GM19193 (cell line): ENCODE measurements at regions not wholly inside any gene's neighbourhood (a gene's known extent, or its start where the extent isn't known, plus 50 kb on each side); places are given as distances from the start of the nearest gene placed in this dataset.

Experiments used
- POLR2A ChIP-seq: IDR thresholded peaks from 4 replicates; pipeline ENCODE4 v1.6.1; 2011; ENCODE audit not compliant: insufficient read depth, insufficient read length; ENCODE audit errors: extremely low read depth

DNA sequence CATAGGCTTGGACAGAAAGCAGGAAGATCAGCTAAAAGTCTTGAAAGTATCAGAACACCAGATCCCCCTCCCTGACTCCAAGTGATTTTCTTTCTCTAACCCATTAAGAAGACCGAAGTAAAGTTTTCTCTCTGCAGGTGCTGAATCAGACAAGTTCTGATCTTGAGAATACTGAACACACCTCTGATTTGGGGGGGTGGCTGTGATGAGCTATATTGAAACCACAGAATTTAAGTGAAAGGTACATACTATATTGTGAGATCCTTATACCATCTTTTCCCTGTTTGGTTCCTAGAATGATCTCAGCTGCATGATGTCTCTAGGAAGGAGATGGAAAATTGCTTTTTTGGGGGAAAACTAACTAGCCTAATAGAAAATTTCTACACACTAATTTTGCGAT is 196.0 kb downstream of the DIPK2A start:
- no peak for TF ChIP-seq POLR2A

DNA sequence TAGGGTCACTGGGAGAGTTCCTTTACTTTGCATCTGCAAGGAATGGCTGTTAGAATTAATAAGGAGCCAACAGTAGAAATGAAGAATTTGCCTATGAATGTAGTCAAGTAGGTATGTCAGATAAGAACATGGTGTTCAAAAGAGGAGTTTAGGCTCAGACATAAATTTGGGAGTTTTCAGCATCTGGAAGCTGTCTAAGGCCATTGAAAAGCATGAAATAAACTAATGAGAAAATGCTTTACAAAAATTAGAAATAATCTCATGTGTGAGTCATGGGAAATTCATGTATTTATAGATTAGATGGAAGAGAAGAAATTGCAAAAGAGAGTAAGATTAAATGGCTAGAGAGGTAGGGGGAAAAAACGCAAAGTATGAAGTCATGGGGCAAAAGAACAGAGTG is 201.9 kb downstream of the DIPK2A start:
- no peak for TF ChIP-seq POLR2A

DNA sequence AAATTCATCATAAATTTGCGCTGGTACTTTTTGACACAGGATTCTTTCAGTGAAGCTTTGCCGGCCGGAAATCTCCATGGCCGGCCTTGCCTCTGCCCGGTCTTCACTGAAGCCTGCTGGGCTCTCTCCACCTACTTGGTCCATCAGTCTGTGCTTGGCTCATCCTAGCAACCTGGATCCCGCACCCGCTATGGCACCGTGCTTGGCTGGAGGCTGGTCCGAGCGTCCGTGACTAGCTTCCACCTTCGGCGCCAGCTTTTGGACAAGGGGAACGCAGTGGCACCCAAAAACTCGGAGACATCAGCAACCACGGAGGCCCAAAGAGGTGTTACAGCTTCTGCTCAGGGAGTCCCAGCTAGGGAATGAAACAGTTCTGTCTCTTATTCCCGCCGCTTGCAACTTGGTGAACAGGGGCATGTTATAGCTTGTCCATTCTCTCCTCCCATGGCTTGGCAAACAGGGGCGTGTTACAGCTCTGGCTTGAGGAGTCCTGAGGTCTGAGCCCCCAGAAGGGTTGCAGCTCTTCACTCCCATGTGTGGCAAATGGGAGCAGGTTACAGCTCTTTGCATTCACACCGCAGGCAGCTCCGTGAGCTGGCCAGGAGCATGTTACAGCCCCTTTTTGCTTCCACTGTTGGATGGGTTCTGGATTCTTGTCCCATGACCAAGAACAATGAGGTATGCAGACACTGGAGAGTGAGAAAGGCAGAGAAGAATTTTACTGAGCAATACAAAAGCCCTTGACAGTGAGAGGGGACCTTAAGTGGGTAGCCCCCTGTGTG is 204.2 kb downstream of the DIPK2A start:
- TF ChIP-seq POLR2A = no peak

DNA sequence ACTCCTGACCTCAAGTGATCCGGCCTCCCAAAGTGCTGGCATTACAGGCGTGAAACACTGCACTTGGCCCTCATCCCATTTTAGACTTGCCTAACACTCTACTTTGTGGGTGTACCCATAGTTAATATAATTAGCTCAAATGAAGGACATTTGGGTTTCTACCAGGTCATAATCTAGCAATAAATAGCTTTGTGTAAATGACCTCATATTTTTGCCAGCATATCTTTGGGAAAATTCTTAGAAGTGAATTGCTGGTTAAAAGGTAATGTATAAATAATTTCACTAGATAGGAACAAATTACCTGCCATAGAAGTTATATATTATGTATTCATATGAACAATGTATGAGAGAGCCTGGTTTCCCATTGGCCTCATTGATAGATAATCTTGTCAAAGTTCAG is 206.0 kb downstream of the DIPK2A start:
- TF ChIP-seq POLR2A = no peak

- no peak for TF ChIP-seq POLR2A
Measured at GRCh38 chr3:144178607-144179006, 207.0 kb downstream of the DIPK2A start.

- no peak for TF ChIP-seq POLR2A
Measured at GRCh38 chr3:144181062-144181461, 209.4 kb downstream of the DIPK2A start.

- no peak for TF ChIP-seq POLR2A
Measured at GRCh38 chr3:144182501-144182900, 210.9 kb downstream of the DIPK2A start.

GRCh38 chr3:144185276-144185675 is 213.7 kb downstream of the DIPK2A start:
- no peak for TF ChIP-seq POLR2A

- no peak for TF ChIP-seq POLR2A
Measured at GRCh38 chr3:144187531-144188210, 216.0 kb downstream of the DIPK2A start.

- no peak for TF ChIP-seq POLR2A
Measured at GRCh38 chr3:144189044-144189443, 217.4 kb downstream of the DIPK2A start.

- TF ChIP-seq POLR2A = no peak
Measured at GRCh38 chr3:144197116-144197515, 225.5 kb downstream of the DIPK2A start.

DNA sequence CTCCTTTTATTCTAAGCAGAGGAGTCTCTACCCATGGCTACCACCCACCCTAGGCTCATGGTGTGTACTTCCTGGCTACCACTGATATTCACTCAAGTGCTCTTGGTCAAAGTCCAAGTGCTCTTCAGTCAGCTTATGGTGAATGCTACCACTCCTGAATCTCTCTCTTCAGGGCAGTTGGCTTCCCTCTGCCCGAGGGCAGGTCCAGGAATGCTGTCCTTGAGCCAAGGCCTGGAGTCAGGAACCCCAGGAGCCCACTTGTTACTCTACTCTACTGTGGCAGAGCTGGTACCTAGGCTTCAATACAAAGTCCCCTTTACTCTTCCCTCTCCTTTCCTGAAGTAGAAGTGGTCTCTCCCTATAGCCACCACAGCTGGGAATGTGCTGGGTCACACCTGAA is 226.0 kb downstream of the DIPK2A start:
- no peak for TF ChIP-seq POLR2A

DNA sequence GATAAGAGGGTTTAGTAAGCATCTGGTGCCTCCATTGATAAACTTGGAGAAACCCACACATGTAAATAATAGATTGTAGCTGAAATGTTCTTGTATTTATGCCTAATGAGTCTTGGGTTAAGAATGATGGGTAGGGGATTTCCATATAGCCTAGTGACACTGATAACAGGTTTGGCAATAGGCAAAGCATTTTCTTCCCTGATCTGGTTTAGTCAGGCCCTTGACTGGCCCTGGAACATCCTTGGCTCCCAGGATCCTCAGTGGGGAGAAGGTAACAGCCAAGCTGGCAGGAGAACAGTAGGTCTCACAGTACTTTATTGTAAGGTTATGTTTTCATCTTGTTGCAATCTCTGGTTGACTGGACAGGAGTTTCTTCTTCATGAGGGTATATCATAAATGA is 228.4 kb downstream of the DIPK2A start:
- TF ChIP-seq POLR2A = no peak

DNA sequence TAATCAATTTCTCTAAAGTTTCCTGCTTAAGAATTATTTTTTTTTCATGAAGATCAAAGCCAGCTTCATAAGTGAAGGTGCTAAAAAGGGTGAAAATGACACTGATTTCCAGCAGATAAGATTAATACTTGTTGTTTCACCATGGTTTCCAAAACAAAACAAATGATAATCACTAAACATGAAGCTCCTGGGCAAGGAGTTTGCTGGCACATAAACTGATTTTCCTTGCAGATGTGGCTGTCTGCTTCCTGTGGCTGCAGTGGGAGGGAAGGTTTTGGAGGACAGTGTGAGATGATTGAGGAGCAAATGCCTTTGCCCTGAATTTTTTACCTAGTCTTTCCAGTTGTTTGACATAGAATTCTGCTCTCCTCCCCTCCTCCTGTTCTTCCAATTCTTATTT is 228.8 kb downstream of the DIPK2A start:
- TF ChIP-seq POLR2A = no peak

DNA sequence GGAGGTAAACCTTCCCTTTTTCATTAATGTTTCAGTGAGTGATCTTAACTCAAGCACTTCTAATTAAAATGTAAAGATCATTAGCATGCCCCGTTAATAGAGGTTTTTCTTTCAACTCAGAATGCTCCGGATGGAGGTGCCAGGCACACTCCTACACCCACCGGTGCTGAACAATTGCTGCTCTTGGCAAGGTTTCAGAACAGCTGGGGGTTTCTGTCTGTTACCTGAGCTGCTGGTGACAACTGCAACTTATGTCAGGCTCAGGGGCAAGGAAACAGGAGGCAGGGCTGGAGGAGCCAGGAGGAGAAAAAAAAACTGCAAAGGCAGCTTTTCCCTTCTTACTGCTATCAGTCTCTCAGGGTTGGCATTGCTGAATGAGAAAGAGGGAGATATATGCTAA is 250.1 kb downstream of the DIPK2A start:
- no peak for TF ChIP-seq POLR2A

DNA sequence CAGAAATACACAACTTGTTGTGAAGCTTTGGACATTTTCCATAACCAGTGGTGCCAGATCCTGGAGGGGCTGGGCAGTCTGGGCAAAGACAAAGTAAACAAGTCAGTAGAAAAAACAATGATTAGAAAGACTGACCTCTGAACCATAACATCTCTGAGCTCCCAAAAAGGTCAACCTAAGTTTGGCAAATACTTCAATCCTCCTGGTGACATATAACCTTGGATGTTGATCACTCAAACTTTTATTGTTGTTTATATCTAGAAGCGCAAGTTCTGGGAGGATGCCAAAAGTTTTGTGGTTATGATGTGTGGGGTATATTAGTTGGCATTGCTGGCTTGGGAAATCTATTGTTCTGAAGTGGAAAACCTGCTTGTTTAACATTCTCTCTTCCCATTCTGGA is 257.7 kb downstream of the DIPK2A start:
- no peak for TF ChIP-seq POLR2A
